22Rv1 (cell line): ENCODE measurements at regions not wholly inside any gene's neighbourhood (a gene's known extent, or its start where the extent isn't known, plus 50 kb on each side); places are given as distances from the start of the nearest gene placed in this dataset.

Experiments used
- CTCF ChIP-seq: fragments of 450-650 bp; IDR thresholded peaks from 2 replicates; pipeline ENCODE4 v1.5.1; 2017; ENCODE audit warnings: mild to moderate bottlenecking
- ZFX ChIP-seq: fragments of 450-650 bp; IDR thresholded peaks from 2 replicates; pipeline ENCODE4 v1.6.1; 2017; ENCODE audit warnings: antibody characterized with exemption, borderline replicate concordance

GRCh38 chr3:34386309-34386708, 587.9 kb downstream of the PDCD6IP start:
- no peak for TF ChIP-seq CTCF
- no peak for TF ChIP-seq ZFX
